ENCODE measurements at regions not wholly inside any gene's neighbourhood (a gene's known extent, or its start where the extent isn't known, plus 50 kb on each side); places are given as distances from the start of the nearest gene placed in this dataset.

DNA sequence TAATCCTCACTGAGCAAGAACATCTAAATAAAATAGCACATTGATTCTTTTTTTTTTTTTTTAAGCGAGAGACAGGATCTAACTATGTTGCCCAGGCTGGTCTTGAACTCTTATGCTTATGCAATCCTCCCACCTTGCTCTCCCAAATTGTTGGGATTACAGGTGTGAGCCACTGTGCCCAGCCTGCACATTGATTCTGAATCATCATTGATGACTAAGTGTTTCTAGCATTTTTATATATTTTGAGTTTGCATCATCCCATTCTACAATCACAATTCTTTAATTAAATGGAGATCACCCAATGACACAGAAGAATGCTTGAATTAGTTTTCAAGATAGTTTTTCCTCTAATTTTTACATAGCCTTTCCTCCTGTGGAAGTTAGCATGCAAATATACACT, 354.1 kb downstream of the KLF5 start:
- DNase-seq (no peak), ATAC-seq (ENCODE audit: low read depth) (no peak)
- H3K27ac ChIP-seq (ENCODE audit: insufficient read depth, low read length) = no peak overlapping the region
- no peaks in the 10 kb centered on the region for H3K9me1 ChIP-seq (ENCODE audit: insufficient read depth, low read length)
- no peak overlapping the region for H2BK15ac ChIP-seq (ENCODE audit: low read depth, low read length)
- H2BK5ac ChIP-seq (ENCODE audit: low read depth, low read length, poor library complexity, severe bottlenecking) = no peak overlapping the region
- no peaks in the 10 kb centered on the region for H3K27me3 ChIP-seq (ENCODE audit: control insufficient read depth, insufficient read depth, low read length)
- dilution Hi-C loops (cut with HindIII; ENCODE audit: low sequenced_read_pairs, unreplicated experiment) (no loop called here), in situ Hi-C loops (cut with MboI; ENCODE audit: low sequenced_read_pairs) (no loop called here), intact Hi-C loops (cut with micrococcal nuclease) (no loop called here)
- no peak overlapping the region for H3K4me3 ChIP-seq (ENCODE audit: insufficient read depth, low read depth, low read length)
- H3K56ac ChIP-seq (ENCODE audit: extremely low read depth, insufficient read depth, low read length) = no peak overlapping the region
- H4K20me1 ChIP-seq (ENCODE audit: insufficient read depth, low read length) = no peaks in the 10 kb centered on the region
- no peaks in the 10 kb centered on the region for H3K9me3 ChIP-seq (ENCODE audit: control insufficient read depth, insufficient read depth, low read length)
- H3K36me3 ChIP-seq (ENCODE audit: control insufficient read depth, insufficient read depth, low read length) = no peaks in the 10 kb centered on the region
- no peak overlapping the region for H3K4me2 ChIP-seq (ENCODE audit: low read depth, low read length)
- H3K4ac ChIP-seq (ENCODE audit: low read depth, low read length) = no peak overlapping the region
- no peak overlapping the region for H3K14ac ChIP-seq (replicated peaks; ENCODE audit: low read depth, low read length)
- H2AFZ ChIP-seq (replicated peaks; ENCODE audit: low read length, poor library complexity) = no peak overlapping the region
- no peaks in the 10 kb centered on the region for H3K4me1 ChIP-seq (ENCODE audit: control insufficient read depth, insufficient read depth, low read length)
- H3K18ac ChIP-seq (ENCODE audit: low read depth, low read length) = no peak overlapping the region
- H2AK5ac ChIP-seq (ENCODE audit: low read depth, low read length) = no peak overlapping the region
- H4K8ac ChIP-seq (ENCODE audit: low read depth in 2 of 2, low read length in 2 of 2) = no peak overlapping the region
- H2BK20ac ChIP-seq (ENCODE audit: low read depth, low read length) = no peak overlapping the region
- no peak overlapping the region for H3K9ac ChIP-seq (ENCODE audit: low read depth, low read length)
- H2BK120ac ChIP-seq (ENCODE audit: low read depth, low read length) = no peak overlapping the region
- BruUV-seq (replicated peaks) = no TSS peak
- POLR2A ChIA-PET (ENCODE audit: unreplicated experiment) = no interaction called here
- no CpG with 5 or more reads among the region's 1 CpG for WGBS, 2 experiments (ENCODE audit: extremely low coverage in 2 of 2, insufficient read length in 1 of 2)
- TF ChIP-seq RAD21 (IDR thresholded peaks at IDR 0.05; ENCODE audit: low read length) (no peak), MAFK (IDR thresholded peaks at IDR 0.05; ENCODE audit: low read depth, low read length) (no peak), BHLHE40 (IDR thresholded peaks at IDR 0.05; ENCODE audit: low read depth, low read length) (no peak), CHD1 (IDR thresholded peaks at IDR 0.05; ENCODE audit: low read depth, low read length) (no peak), MAZ (IDR thresholded peaks at IDR 0.05; ENCODE audit: borderline replicate concordance, low read depth, low read length) (no peak), RCOR1 (IDR thresholded peaks at IDR 0.05; ENCODE audit: insufficient replicate concordance, low read length) (no peak), SMC3 (IDR thresholded peaks at IDR 0.05; ENCODE audit: low read depth, low read length) (no peak), FOS (IDR thresholded peaks at IDR 0.05; ENCODE audit: low read depth, low read length) (no peak)
- TF ChIP-seq, protein P1, sequence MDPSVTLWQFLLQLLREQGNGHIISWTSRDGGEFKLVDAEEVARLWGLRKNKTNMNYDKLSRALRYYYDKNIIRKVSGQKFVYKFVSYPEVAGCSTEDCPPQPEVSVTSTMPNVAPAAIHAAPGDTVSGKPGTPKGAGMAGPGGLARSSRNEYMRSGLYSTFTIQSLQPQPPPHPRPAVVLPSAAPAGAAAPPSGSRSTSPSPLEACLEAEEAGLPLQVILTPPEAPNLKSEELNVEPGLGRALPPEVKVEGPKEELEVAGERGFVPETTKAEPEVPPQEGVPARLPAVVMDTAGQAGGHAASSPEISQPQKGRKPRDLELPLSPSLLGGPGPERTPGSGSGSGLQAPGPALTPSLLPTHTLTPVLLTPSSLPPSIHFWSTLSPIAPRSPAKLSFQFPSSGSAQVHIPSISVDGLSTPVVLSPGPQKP (IDR thresholded peaks at IDR 0.05; ENCODE audit: borderline replicate concordance, low read depth, low read length) = no peak
- TF ChIP-seq, protein P2, sequence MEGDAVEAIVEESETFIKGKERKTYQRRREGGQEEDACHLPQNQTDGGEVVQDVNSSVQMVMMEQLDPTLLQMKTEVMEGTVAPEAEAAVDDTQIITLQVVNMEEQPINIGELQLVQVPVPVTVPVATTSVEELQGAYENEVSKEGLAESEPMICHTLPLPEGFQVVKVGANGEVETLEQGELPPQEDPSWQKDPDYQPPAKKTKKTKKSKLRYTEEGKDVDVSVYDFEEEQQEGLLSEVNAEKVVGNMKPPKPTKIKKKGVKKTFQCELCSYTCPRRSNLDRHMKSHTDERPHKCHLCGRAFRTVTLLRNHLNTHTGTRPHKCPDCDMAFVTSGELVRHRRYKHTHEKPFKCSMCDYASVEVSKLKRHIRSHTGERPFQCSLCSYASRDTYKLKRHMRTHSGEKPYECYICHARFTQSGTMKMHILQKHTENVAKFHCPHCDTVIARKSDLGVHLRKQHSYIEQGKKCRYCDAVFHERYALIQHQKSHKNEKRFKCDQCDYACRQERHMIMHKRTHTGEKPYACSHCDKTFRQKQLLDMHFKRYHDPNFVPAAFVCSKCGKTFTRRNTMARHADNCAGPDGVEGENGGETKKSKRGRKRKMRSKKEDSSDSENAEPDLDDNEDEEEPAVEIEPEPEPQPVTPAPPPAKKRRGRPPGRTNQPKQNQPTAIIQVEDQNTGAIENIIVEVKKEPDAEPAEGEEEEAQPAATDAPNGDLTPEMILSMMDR (conservative IDR thresholded peaks at IDR 0.05; ENCODE audit: low read depth, low read length) = no peak
- CTCF ChIA-PET = no interaction called here
- H2AK9ac ChIP-seq (replicated peaks; ENCODE audit: low read depth, low read length, poor library complexity) = no peak overlapping the region
- no peaks in the 10 kb centered on the region for H3K79me1 ChIP-seq (ENCODE audit: low read depth in 1 of 2, low read length in 2 of 2)
- H4K5ac ChIP-seq (ENCODE audit: low read depth, low read length) = no peak overlapping the region
- no peak overlapping the region for H4K91ac ChIP-seq (ENCODE audit: insufficient read depth, low read depth, low read length)
- H3K23ac ChIP-seq (ENCODE audit: low read depth, low read length) = no peak overlapping the region
